HCT116 (cell line): ENCODE measurements at regions not wholly inside any gene's neighbourhood (a gene's known extent, or its start where the extent isn't known, plus 50 kb on each side); places are given as distances from the start of the nearest gene placed in this dataset.

Source experiments
- ATAC-seq: fragments of 200-7000 bp; cut with Tn5 transposase; 2 replicates; pipeline ENCODE4 v1.9.1; 2020; ENCODE audit warnings: mild to moderate bottlenecking, moderate library complexity
- BruUV-seq: library from RNA; stranded (reverse); fragments of 400-500 nt; replicated peaks from 2 replicates; lab custom pipeline; 2021; lab: Mats Ljungman, UMichigan
- CTCF ChIA-PET: fragments of 300-600 bp; sonication (Branson Sonifier 250); formaldehyde crosslinking; loops from one replicate; lab custom pipeline; 2021; ENCODE audit warnings: antibody characterized with exemption; lab: Charles Lee
- POLR2A ChIA-PET: fragments of 300-600, 350-600 bp; sonication (Branson Sonifier 250); formaldehyde crosslinking; loops from one replicate; lab custom pipeline; 2021; ENCODE audit warnings: antibody characterized with exemption; lab: Charles Lee
- RAD21 ChIA-PET, 2 experiments: fragments of 300-600 bp; sonication (Branson Sonifier 250); formaldehyde crosslinking; loops; one replicate each; lab custom pipeline; 2023; ENCODE audit warnings: low total read pairs in 2 of 2; ENCODE audit not compliant: uncharacterized antibody in 2 of 2, unreplicated experiment in 2 of 2, low non-redundant PET in 1 of 2; lab: Charles Lee
- DNase-seq: peaks from one replicate; pipeline ENCODE4 v3.0.0-alpha.2; 2010; ENCODE audit warnings: low read depth, low spot score
- H2AFZ ChIP-seq: fragments of 200-600 bp; shearing (Covaris generic), sonication (generic); 2 replicates; pipeline ENCODE4 v1.6.1; 2017; ENCODE audit warnings: low read depth, mixed run types, mixed read lengths, antibody characterized with exemption, low read length; ENCODE audit not compliant: poor library complexity, severe bottlenecking
- H3K27ac ChIP-seq: 2 replicates; pipeline ENCODE4 v1.5.1; 2012; ENCODE audit warnings: low read depth, low read length
- H3K27me3 ChIP-seq: fragments of 200-600 bp; sonication (generic); 2 replicates; pipeline ENCODE4 v1.6.1; 2016; ENCODE audit warnings: mixed run types, low read length, mixed read lengths; ENCODE audit not compliant: insufficient read depth
- H3K36me3 ChIP-seq, 2 experiments: fragments of 200-500 bp in 1 of 2; fragments of 200-600 bp in 1 of 2; sonication (Bioruptor generic) in 1 of 2; sonication (generic) in 1 of 2; 2 replicates each; pipeline versions ENCODE4 v1.5.1 to v1.6.1; 2014 to 2016; ENCODE audit warnings: low read length in 2 of 2, inconsistent platforms in 1 of 2, mixed read lengths in 1 of 2, mixed run types in 1 of 2; ENCODE audit not compliant: insufficient read depth in 2 of 2, control insufficient read depth in 1 of 2
- H3K4me1 ChIP-seq, 2 experiments: fragments of 200-600 bp in 1 of 2; sonication (generic) in 1 of 2; 2 replicates each; pipeline versions ENCODE4 v1.5.1 to v1.6.1; 2012 to 2017; ENCODE audit warnings: low read length in 2 of 2, inconsistent platforms in 1 of 2, mild to moderate bottlenecking in 1 of 2, mixed read lengths in 1 of 2, mixed run types in 1 of 2, moderate library complexity in 1 of 2; ENCODE audit not compliant: insufficient read depth in 2 of 2, control insufficient read depth in 1 of 2
- H3K4me2 ChIP-seq: fragments of 200-600 bp; sonication (generic); 2 replicates; pipeline ENCODE4 v1.6.1; 2017; ENCODE audit warnings: mixed run types, low read length, mixed read lengths
- H3K4me3 ChIP-seq, 2 experiments: fragments of 200-600 bp in 1 of 2; sonication (generic) in 1 of 2; replicated peaks in 1 of 2; 2 replicates each; pipeline ENCODE4 v1.5.1; 2011 to 2016; ENCODE audit warnings: low read length in 2 of 2, control low read depth in 1 of 2, low read depth in 1 of 2, mild to moderate bottlenecking in 1 of 2, mixed read lengths in 1 of 2, mixed run types in 1 of 2
- H3K79me2 ChIP-seq: fragments of 200-600 bp; sonication (generic); 2 replicates; pipeline ENCODE4 v1.6.1; 2017; ENCODE audit warnings: mild to moderate bottlenecking, mixed run types, low read length, moderate library complexity, mixed read lengths; ENCODE audit not compliant: insufficient read depth
- H3K9ac ChIP-seq: fragments of 200-600 bp; sonication (generic); 2 replicates; pipeline ENCODE4 v1.6.1; 2016; ENCODE audit warnings: low read length, mixed read lengths
- H3K9me2 ChIP-seq: fragments of 200-600 bp; sonication (generic), shearing (Covaris generic); 2 replicates; pipeline ENCODE4 v1.6.1; 2017; ENCODE audit warnings: mixed run types, mild to moderate bottlenecking, moderate library complexity; ENCODE audit not compliant: insufficient read depth
- H3K9me3 ChIP-seq, 2 experiments: fragments of 200-500 bp in 1 of 2; fragments of 200-600 bp in 1 of 2; sonication (Bioruptor generic) in 1 of 2; sonication (generic) in 1 of 2; 2 replicates each; pipeline ENCODE4 v1.6.1; 2014 to 2017; ENCODE audit warnings: low read length in 2 of 2, mixed read lengths in 2 of 2, inconsistent platforms in 1 of 2, low read depth in 1 of 2, mild to moderate bottlenecking in 1 of 2, mixed run types in 1 of 2, moderate library complexity in 1 of 2; ENCODE audit not compliant: control insufficient read depth in 1 of 2, insufficient read depth in 1 of 2
- H4K20me1 ChIP-seq: fragments of 200-600 bp; sonication (generic), shearing (Covaris generic); 2 replicates; pipeline ENCODE4 v1.6.1; 2017; ENCODE audit warnings: mixed run types, mild to moderate bottlenecking, moderate library complexity; ENCODE audit not compliant: insufficient read depth
- ATF3 ChIP-seq: IDR thresholded peaks from 2 replicates; pipeline ENCODE4 v1.6.1; 2012
- CBX3 ChIP-seq: IDR thresholded peaks from 2 replicates; pipeline ENCODE4 v1.6.1; 2012; ENCODE audit warnings: low read depth
- ELF1 ChIP-seq: IDR thresholded peaks from 2 replicates; pipeline ENCODE4 v1.6.1; 2012; ENCODE audit warnings: low read depth, borderline replicate concordance
- EZH2 ChIP-seq: fragments of 200-600 bp; sonication (generic); IDR thresholded peaks from 2 replicates; pipeline ENCODE4 v1.6.1; 2017; ENCODE audit warnings: antibody characterized with exemption, mixed run types
- FOSL1 ChIP-seq: IDR thresholded peaks from 2 replicates; pipeline ENCODE4 v1.6.1; 2012; ENCODE audit warnings: low read depth
- JUND ChIP-seq: IDR thresholded peaks from 2 replicates; pipeline ENCODE4 v1.6.1; 2012
- MAX ChIP-seq: IDR thresholded peaks from 2 replicates; pipeline ENCODE4 v1.6.1; 2012
- YY1 ChIP-seq: IDR thresholded peaks from 2 replicates; pipeline ENCODE4 v1.6.1; 2011; ENCODE audit warnings: low read length, low read depth, moderate library complexity, mild to moderate bottlenecking; ENCODE audit not compliant: insufficient replicate concordance; ENCODE audit errors: extremely low read depth
- ZBTB33 ChIP-seq: IDR thresholded peaks from 2 replicates; pipeline ENCODE4 v1.6.1; 2011; ENCODE audit warnings: mild to moderate bottlenecking, low read length, moderate library complexity; ENCODE audit not compliant: insufficient replicate concordance; ENCODE audit errors: extremely low read depth
- ZFX ChIP-seq: fragments of 450-650 bp; IDR thresholded peaks from 2 replicates; pipeline ENCODE4 v1.6.1; 2017
- ZNF274 ChIP-seq: fragments of 200-500 bp; sonication (Bioruptor generic); IDR thresholded peaks from 2 replicates; pipeline ENCODE4 v1.6.1; 2014; ENCODE audit warnings: mild to moderate bottlenecking, low read depth, low read length, inconsistent platforms
- intact Hi-C: fragments of 100-400 bp; cut with micrococcal nuclease; formaldehyde crosslinking; loops from 2 replicates; pipeline ENCODE4 v1.10.0; 2022

GRCh38 chr6:121670511-121670910, 235.1 kb downstream of the GJA1 start:
- Histone ChIP-seq H3K9me2 (no peaks in the 10 kb centered on the region), H3K36me3 (no peaks in the 10 kb centered on the region), H3K4me1 (peaks cover 8 to 18% of the 10 kb centered on the region in 2 experiments), H3K79me2 (no peaks in the 10 kb centered on the region), H3K4me2 (no peak overlapping the region), H3K27me3 (no peaks in the 10 kb centered on the region), H3K9ac (no peak overlapping the region), H3K4me3 (no peak overlapping the region), H4K20me1 (no peaks in the 10 kb centered on the region), H3K9me3 (no peaks in the 10 kb centered on the region), H2AFZ (no peak overlapping the region), H3K27ac (no peak overlapping the region)
- ChIA-PET CTCF (no interaction called here), POLR2A (no interaction called here), RAD21 (no interaction called here)
- ATAC-seq (no peak), DNase-seq (no peak)
- no TSS peak for BruUV-seq
- TF ChIP-seq ATF3 (no peak), ELF1 (no peak), ZFX (no peak), EZH2 (no peak), ZBTB33 (no peak), ZNF274 (no peak), MAX (no peak), CBX3 (no peak), FOSL1 (no peak), YY1 (no peak), JUND (no peak)
- intact Hi-C loops: no loop called here
